ENCODE measurements at regions not wholly inside any gene's neighbourhood (a gene's known extent, or its start where the extent isn't known, plus 50 kb on each side); places are given as distances from the start of the nearest gene placed in this dataset.

GRCh38 chr4:58465031-58465430 lies 1354.8 kb upstream of the IGFBP7 start:
- H3K4me3 Mint-ChIP-seq: no peak overlapping the region
- no peaks in the 10 kb centered on the region for H3K36me3 Mint-ChIP-seq
- no peaks in the 10 kb centered on the region for H3K4me1 Mint-ChIP-seq
- H3K27ac Mint-ChIP-seq: no peak overlapping the region
- H3K27me3 Mint-ChIP-seq: no peaks in the 10 kb centered on the region
- H3K9me3 Mint-ChIP-seq: peaks cover 0 to 3% (median 0%) of the 10 kb centered on the region in 3 donors

- Mint-ChIP-seq H3K4me1 (no peaks in the 10 kb centered on the region), H3K9me3 (peaks cover 5 to 8% (median 8%) of the 10 kb centered on the region in 3 donors), H3K27me3 (no peaks in the 10 kb centered on the region), H3K4me3 (no peak overlapping the region), H3K27ac (no peak overlapping the region), H3K36me3 (no peaks in the 10 kb centered on the region)
Observed at GRCh38 chr4:58456727-58457384, 1346.7 kb upstream of the IGFBP7 start.

GRCh38 chr4:58453956-58454355 lies 1343.8 kb upstream of the IGFBP7 start:
- H3K27me3 Mint-ChIP-seq: no peaks in the 10 kb centered on the region
- peaks cover 4 to 8% (median 5%) of the 10 kb centered on the region in 3 donors for H3K9me3 Mint-ChIP-seq
- no peaks in the 10 kb centered on the region for H3K4me1 Mint-ChIP-seq
- no peak overlapping the region for H3K4me3 Mint-ChIP-seq
- no peak overlapping the region for H3K27ac Mint-ChIP-seq
- no peaks in the 10 kb centered on the region for H3K36me3 Mint-ChIP-seq

GRCh38 chr4:58451707-58452106 lies 1341.5 kb upstream of the IGFBP7 start:
- no peaks in the 10 kb centered on the region for H3K36me3 Mint-ChIP-seq
- H3K4me3 Mint-ChIP-seq: no peak overlapping the region
- no peak overlapping the region for H3K27ac Mint-ChIP-seq
- peaks cover 1 to 5% (median 4%) of the 10 kb centered on the region in 3 donors for H3K9me3 Mint-ChIP-seq
- H3K4me1 Mint-ChIP-seq: no peaks in the 10 kb centered on the region
- no peaks in the 10 kb centered on the region for H3K27me3 Mint-ChIP-seq

- H3K9me3 Mint-ChIP-seq: peaks cover 5 to 10% (median 7%) of the 10 kb centered on the region in 3 donors
- peaks cover 5% of the 10 kb centered on the region for H3K36me3 Mint-ChIP-seq
- H3K4me3 Mint-ChIP-seq: no peak overlapping the region
- H3K27ac Mint-ChIP-seq: no peak overlapping the region
- no peaks in the 10 kb centered on the region for H3K4me1 Mint-ChIP-seq
- no peaks in the 10 kb centered on the region for H3K27me3 Mint-ChIP-seq
Observed at GRCh38 chr4:58435871-58436270, 1325.7 kb upstream of the IGFBP7 start.

GRCh38 chr4:58413849-58414248 lies 1303.7 kb upstream of the IGFBP7 start:
- Mint-ChIP-seq H3K27ac (no peak overlapping the region), H3K4me3 (no peak overlapping the region), H3K4me1 (no peaks in the 10 kb centered on the region), H3K9me3 (peaks cover 0 to 6% (median 0%) of the 10 kb centered on the region in 3 donors), H3K36me3 (no peaks in the 10 kb centered on the region), H3K27me3 (no peaks in the 10 kb centered on the region)

- H3K9me3 Mint-ChIP-seq: peaks cover 0 to 6% (median 0%) of the 10 kb centered on the region in 3 donors
- no peak overlapping the region for H3K27ac Mint-ChIP-seq
- H3K36me3 Mint-ChIP-seq: no peaks in the 10 kb centered on the region
- no peaks in the 10 kb centered on the region for H3K27me3 Mint-ChIP-seq
- no peaks in the 10 kb centered on the region for H3K4me1 Mint-ChIP-seq
- H3K4me3 Mint-ChIP-seq: no peak overlapping the region
Observed at GRCh38 chr4:58411904-58412303, 1301.7 kb upstream of the IGFBP7 start.

- no peaks in the 10 kb centered on the region for H3K36me3 Mint-ChIP-seq
- no peaks in the 10 kb centered on the region for H3K27me3 Mint-ChIP-seq
- no peak overlapping the region for H3K27ac Mint-ChIP-seq
- no peaks in the 10 kb centered on the region for H3K4me1 Mint-ChIP-seq
- no peak overlapping the region for H3K4me3 Mint-ChIP-seq
- H3K9me3 Mint-ChIP-seq: peaks cover 1 to 7% (median 1%) of the 10 kb centered on the region in 3 donors
Observed at GRCh38 chr4:58406762-58407161, 1296.6 kb upstream of the IGFBP7 start.

- H3K4me3 Mint-ChIP-seq: no peak overlapping the region
- H3K27me3 Mint-ChIP-seq: no peaks in the 10 kb centered on the region
- H3K4me1 Mint-ChIP-seq: no peaks in the 10 kb centered on the region
- no peaks in the 10 kb centered on the region for H3K36me3 Mint-ChIP-seq
- H3K27ac Mint-ChIP-seq: no peak overlapping the region
- H3K9me3 Mint-ChIP-seq: peaks cover 7 to 22% (median 9%) of the 10 kb centered on the region in 3 donors
Observed at GRCh38 chr4:58368221-58368620, 1258.0 kb upstream of the IGFBP7 start.

- Mint-ChIP-seq H3K9me3 (peaks cover 7 to 18% (median 14%) of the 10 kb centered on the region in 3 donors), H3K27me3 (no peaks in the 10 kb centered on the region), H3K4me3 (no peak overlapping the region), H3K4me1 (no peaks in the 10 kb centered on the region), H3K27ac (no peak overlapping the region), H3K36me3 (no peaks in the 10 kb centered on the region)
Observed at GRCh38 chr4:58360354-58361133, 1250.4 kb upstream of the IGFBP7 start.

- H3K4me1 Mint-ChIP-seq: no peaks in the 10 kb centered on the region
- no peak overlapping the region for H3K4me3 Mint-ChIP-seq
- no peaks in the 10 kb centered on the region for H3K36me3 Mint-ChIP-seq
- H3K27ac Mint-ChIP-seq: no peak overlapping the region
- H3K27me3 Mint-ChIP-seq: no peaks in the 10 kb centered on the region
- peaks cover 7 to 18% (median 14%) of the 10 kb centered on the region in 3 donors for H3K9me3 Mint-ChIP-seq
Observed at GRCh38 chr4:58359590-58359989, 1249.4 kb upstream of the IGFBP7 start.

GRCh38 chr4:58357947-58358346 lies 1247.8 kb upstream of the IGFBP7 start:
- Mint-ChIP-seq H3K4me1 (no peaks in the 10 kb centered on the region), H3K36me3 (no peaks in the 10 kb centered on the region), H3K27ac (no peak overlapping the region), H3K9me3 (peaks cover 7 to 15% (median 8%) of the 10 kb centered on the region in 3 donors), H3K4me3 (no peak overlapping the region), H3K27me3 (no peaks in the 10 kb centered on the region)

- Mint-ChIP-seq H3K27me3 (no peaks in the 10 kb centered on the region), H3K36me3 (no peaks in the 10 kb centered on the region), H3K9me3 (peaks cover 0 to 9% (median 0%) of the 10 kb centered on the region in 3 donors), H3K4me3 (no peak overlapping the region), H3K4me1 (no peaks in the 10 kb centered on the region), H3K27ac (no peak overlapping the region)
Observed at GRCh38 chr4:58325070-58325469, 1214.9 kb upstream of the IGFBP7 start.

GRCh38 chr4:58313444-58313843 lies 1203.3 kb upstream of the IGFBP7 start:
- Mint-ChIP-seq H3K4me3 (no peak overlapping the region), H3K9me3 (peaks cover 4 to 18% (median 4%) of the 10 kb centered on the region in 3 donors), H3K36me3 (no peaks in the 10 kb centered on the region), H3K4me1 (no peaks in the 10 kb centered on the region), H3K27me3 (no peaks in the 10 kb centered on the region), H3K27ac (no peak overlapping the region)

GRCh38 chr4:58303456-58303855 lies 1193.3 kb upstream of the IGFBP7 start:
- H3K9me3 Mint-ChIP-seq: peaks cover 3 to 6% (median 3%) of the 10 kb centered on the region in 3 donors
- H3K27ac Mint-ChIP-seq: no peak overlapping the region
- no peaks in the 10 kb centered on the region for H3K36me3 Mint-ChIP-seq
- H3K4me1 Mint-ChIP-seq: no peaks in the 10 kb centered on the region
- no peaks in the 10 kb centered on the region for H3K27me3 Mint-ChIP-seq
- no peak overlapping the region for H3K4me3 Mint-ChIP-seq

Measured in IgD-negative memory B cell (primary cell).